ENCODE measurements at regions not wholly inside any gene's neighbourhood (a gene's known extent, or its start where the extent isn't known, plus 50 kb on each side); places are given as distances from the start of the nearest gene placed in this dataset.
"Not testable (repeated sequence)": the region's sequence is repeated elsewhere in the genome, so short reads cannot be mapped to it uniquely, and the experiment has no call there.

DNA sequence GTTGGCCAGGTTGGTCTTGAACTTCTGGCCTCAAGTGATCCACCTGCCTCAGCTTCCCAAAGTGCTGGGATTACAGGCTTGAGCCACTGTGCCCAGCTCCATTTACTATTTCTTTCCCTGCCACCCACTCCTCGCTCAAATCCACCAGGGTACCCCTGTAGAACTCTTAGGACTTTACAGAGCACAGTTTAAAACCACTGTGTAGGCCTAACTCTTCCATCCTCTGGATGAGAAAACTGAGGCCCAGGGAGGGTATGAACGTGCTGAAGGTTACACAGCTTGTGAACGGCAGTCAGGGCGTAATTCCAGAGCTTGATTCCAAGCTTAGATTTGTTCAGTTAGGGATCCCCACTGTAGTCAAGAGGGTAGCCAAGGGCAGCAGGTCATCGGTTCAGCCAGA is 309.1 kb downstream of the GOLGA6L6 start:
- not testable (repeated sequence) for FAIRE-seq; H3K4me3 ChIP-seq (ENCODE audit: low read depth, low read length); DNase-seq (ENCODE audit: low read depth)

DNA sequence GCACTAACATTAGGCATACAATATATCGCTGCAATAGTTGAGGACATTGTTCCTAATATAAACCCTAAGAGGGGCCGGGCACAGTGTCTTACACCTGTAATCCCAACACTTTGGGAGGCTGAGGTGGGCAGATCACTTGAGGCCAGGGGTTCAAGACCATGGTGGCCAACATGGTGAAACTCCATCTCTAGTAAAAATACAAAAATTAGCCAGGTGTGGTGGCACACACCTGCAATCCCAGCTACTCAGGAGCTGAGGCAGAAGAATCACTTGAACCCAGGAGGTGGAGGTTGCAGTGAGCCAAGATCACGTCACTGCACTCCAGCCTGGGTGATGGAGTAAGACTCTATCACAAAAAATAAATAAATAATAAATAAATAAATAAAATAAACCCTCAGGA is 310.9 kb downstream of the GOLGA6L6 start:
- H3K4me3 ChIP-seq (ENCODE audit: low read depth, low read length); H3K27me3 ChIP-seq (ENCODE audit: control insufficient read depth, insufficient read depth, low read length); FAIRE-seq; H3K36me3 ChIP-seq (ENCODE audit: control insufficient read depth, insufficient read depth, low read length); DNase-seq (ENCODE audit: low read depth): not testable (repeated sequence)

More for the DNA sequence above, 309.1 kb downstream of the GOLGA6L6 start:
- not testable (repeated sequence) for H3K36me3 ChIP-seq (ENCODE audit: control insufficient read depth, insufficient read depth, low read length); H3K27me3 ChIP-seq (ENCODE audit: control insufficient read depth, insufficient read depth, low read length)

DNA sequence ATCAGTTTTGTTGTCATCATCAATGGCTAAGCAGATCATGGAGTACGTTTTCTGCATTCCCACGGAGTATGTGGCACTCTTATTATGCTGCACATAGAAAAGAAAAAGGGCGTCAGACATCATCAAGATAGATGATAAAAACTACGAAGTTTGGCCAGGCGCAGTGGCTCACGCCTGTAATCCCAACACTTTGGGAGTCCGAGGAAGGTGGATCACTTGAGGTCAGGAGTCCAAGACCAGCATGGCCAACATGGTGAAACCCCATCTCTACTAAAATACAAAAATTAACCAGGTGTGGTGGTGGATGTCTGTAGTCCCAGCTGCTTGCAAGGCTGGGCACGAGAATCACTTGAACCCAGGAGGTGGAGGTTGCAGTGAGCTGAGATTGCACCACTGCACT is 312.8 kb downstream of the GOLGA6L6 start:
- not testable (repeated sequence) for FAIRE-seq; H3K36me3 ChIP-seq (ENCODE audit: control insufficient read depth, insufficient read depth, low read length); H3K27me3 ChIP-seq (ENCODE audit: control insufficient read depth, insufficient read depth, low read length); H3K4me3 ChIP-seq (ENCODE audit: low read depth, low read length); DNase-seq (ENCODE audit: low read depth)

DNA sequence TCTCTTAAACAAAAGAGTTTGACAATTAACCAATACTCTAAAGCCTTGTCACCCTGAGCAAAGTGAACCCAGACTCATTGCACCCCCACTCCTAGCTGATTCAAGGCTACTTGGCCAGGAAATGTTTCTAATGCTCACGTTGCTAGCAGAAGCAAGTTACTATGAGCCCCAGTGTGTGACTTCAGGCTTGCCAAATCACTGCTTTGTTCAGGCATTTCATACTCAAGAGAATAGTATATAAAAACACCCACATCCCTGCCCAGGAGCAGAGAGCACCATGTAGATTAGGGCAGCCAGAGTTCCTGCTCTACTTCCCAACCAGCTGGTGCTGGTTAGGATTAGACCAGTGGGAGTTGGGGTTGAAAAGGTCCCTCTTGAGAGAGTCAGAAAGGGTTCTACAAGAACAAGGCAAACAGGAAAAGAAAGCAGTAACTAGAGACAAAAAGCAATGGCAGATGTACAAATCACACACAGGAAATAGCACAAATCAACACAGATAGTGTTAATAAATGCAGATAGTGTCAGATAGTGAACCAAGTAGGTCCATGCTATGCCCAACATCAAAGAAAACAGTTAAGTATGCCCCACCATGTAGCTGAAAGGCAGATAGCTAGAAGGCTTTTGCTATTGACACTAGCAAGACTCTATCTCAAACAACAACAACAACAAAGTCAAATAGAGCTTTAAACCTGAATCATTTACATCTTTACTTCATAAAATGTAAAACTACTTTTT is 314.3 kb downstream of the GOLGA6L6 start:
- FAIRE-seq; DNase-seq (ENCODE audit: low read depth); H3K27me3 ChIP-seq (ENCODE audit: control insufficient read depth, insufficient read depth, low read length); H3K36me3 ChIP-seq (ENCODE audit: control insufficient read depth, insufficient read depth, low read length); H3K4me3 ChIP-seq (ENCODE audit: low read depth, low read length): not testable (repeated sequence)

DNA sequence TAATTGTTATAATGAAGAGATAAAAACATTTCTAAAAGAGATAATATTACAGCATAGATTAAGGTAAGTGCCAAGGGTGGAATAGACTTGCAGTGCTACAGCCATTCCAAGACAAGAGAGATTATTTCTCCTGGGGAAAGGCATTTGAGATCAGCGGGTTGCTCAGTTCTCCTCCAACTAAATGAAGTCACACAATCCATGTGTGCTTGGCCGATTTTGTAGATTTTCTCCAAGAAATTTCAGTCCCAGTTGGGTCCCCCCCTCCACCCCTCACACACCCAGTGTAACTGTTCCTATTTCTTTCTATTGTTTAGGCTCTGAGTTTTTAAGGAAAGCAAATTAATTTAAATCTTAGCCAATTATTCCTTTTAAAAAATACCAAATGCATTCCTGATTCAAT is 315.1 kb downstream of the GOLGA6L6 start:
- FAIRE-seq; DNase-seq (ENCODE audit: low read depth); H3K36me3 ChIP-seq (ENCODE audit: control insufficient read depth, insufficient read depth, low read length); H3K4me3 ChIP-seq (ENCODE audit: low read depth, low read length); H3K27me3 ChIP-seq (ENCODE audit: control insufficient read depth, insufficient read depth, low read length): not testable (repeated sequence)

DNA sequence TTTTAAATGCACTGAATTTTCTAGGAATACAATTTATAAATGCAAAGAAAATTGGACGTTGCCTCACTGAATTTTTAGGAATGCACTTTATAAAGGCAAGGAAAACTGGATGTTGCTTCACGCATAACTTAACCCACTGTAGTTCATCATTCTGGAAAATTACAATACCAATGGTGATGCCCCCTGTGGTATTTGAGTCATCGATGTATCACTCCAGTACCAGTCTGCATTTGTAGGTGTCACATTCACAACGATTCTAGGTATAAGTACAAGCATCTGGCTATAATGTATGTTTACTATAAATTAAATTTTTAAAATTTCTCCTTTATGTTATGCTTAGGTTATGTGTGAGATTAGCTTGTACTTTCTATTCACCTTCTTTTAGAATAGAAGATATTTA is 320.5 kb downstream of the GOLGA6L6 start:
- not testable (repeated sequence) for H3K36me3 ChIP-seq (ENCODE audit: control insufficient read depth, insufficient read depth, low read length); DNase-seq (ENCODE audit: low read depth); H3K27me3 ChIP-seq (ENCODE audit: control insufficient read depth, insufficient read depth, low read length); H3K4me3 ChIP-seq (ENCODE audit: low read depth, low read length); FAIRE-seq

DNA sequence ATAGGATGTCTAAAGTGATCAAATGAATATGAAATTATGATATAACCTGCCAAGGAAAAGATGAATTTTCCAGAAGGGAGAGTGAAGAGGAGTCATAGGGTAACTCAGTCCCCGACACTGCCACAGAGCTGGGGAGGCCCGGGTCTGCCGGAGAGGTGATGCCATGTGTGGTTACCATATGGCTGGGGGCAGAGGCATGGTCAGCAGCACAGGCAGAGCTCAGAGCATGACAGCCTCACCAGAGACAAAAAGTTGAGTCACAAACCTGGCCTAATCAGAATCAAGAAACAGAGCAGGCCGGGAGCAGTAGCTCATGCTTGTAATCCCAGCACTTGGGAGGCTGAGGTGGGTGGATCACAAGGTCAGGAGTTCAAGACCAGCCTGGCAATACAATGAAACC is 322.4 kb downstream of the GOLGA6L6 start:
- H3K4me3 ChIP-seq (ENCODE audit: low read depth, low read length); FAIRE-seq; H3K36me3 ChIP-seq (ENCODE audit: control insufficient read depth, insufficient read depth, low read length); H3K27me3 ChIP-seq (ENCODE audit: control insufficient read depth, insufficient read depth, low read length); DNase-seq (ENCODE audit: low read depth): not testable (repeated sequence)

DNA sequence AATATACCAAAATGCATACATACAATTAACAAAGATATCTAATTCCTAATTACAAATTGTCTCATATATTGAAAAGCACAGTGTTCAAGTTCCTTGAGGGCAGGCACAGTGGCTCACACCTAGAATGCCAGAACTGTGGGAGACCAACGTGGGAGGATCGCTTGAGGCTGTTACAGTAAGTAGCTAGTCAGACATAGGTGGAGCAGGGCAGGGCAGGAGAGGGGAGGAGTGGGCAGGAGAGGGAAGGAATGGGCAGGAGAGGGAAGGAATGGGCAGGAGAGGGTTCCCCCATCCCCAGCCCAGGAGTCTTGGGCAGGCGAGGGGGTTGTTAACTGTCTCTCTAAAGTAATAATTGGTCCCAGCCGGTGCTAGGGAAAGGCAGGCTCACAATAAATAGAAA is 325.9 kb downstream of the GOLGA6L6 start:
- H3K4me3 ChIP-seq (ENCODE audit: low read depth, low read length); DNase-seq (ENCODE audit: low read depth); FAIRE-seq; H3K27me3 ChIP-seq (ENCODE audit: control insufficient read depth, insufficient read depth, low read length); H3K36me3 ChIP-seq (ENCODE audit: control insufficient read depth, insufficient read depth, low read length): not testable (repeated sequence)

DNA sequence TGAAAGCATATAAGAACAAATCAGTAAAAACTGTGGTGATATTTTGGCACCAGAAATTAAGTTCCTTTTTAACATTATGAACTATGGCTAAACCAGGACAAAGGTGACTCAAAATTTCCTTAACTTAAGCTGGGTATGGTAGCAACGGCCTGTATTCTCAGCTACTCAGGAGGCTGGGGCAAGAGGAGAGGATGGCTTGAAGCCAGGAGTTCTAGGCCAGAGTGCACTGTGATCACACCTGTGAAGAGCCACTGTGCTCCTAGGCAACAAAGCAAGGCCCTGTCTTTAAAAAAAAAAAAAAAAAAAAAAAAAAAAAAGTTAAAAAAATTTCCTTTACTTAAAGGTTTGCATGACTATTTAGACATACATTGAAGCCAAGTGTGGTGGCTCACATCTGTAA is 327.5 kb downstream of the GOLGA6L6 start:
- not testable (repeated sequence) for FAIRE-seq; H3K27me3 ChIP-seq (ENCODE audit: control insufficient read depth, insufficient read depth, low read length); H3K36me3 ChIP-seq (ENCODE audit: control insufficient read depth, insufficient read depth, low read length); DNase-seq (ENCODE audit: low read depth); H3K4me3 ChIP-seq (ENCODE audit: low read depth, low read length)

DNA sequence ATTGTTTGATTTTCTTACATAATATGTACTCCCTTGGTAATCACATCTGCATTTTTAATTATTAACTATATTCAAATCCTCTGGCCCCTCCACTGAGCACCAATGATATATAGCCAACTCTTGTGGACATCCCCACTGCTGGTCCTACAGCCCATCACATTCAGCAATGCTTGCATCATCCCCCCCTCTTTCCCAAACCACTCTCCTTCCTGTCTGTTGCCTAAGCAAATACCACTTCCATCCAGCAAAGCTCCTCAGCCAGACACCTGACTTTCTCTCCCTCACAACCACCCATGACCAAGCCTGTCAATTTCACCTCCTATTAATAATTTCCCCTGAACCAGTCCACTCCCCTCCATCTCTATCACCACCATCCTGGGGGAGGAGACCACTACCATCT is 330.1 kb downstream of the GOLGA6L6 start:
- not testable (repeated sequence) for FAIRE-seq; H3K4me3 ChIP-seq (ENCODE audit: low read depth, low read length); DNase-seq (ENCODE audit: low read depth); H3K36me3 ChIP-seq (ENCODE audit: control insufficient read depth, insufficient read depth, low read length); H3K27me3 ChIP-seq (ENCODE audit: control insufficient read depth, insufficient read depth, low read length)

DNA sequence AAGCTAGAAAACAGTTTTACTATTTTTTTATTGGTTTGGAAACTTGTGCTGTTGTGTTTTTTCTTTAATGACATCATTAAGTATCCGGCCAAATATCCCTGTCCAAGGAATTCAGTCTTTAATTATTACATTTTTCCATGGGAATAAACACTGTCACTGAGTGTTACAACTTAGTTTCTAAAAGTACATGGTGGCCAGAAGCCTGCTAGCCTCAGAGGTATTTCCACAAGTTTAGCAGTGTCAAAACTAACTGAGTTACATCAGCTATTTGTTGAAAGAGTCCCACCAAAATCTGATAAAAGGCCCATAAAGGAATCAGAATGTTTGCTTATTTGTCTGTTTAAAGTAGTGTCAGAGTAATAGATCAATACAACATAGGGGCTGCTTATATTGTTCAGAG is 331.6 kb downstream of the GOLGA6L6 start:
- FAIRE-seq; H3K4me3 ChIP-seq (ENCODE audit: low read depth, low read length); H3K36me3 ChIP-seq (ENCODE audit: control insufficient read depth, insufficient read depth, low read length); H3K27me3 ChIP-seq (ENCODE audit: control insufficient read depth, insufficient read depth, low read length); DNase-seq (ENCODE audit: low read depth): not testable (repeated sequence)

DNA sequence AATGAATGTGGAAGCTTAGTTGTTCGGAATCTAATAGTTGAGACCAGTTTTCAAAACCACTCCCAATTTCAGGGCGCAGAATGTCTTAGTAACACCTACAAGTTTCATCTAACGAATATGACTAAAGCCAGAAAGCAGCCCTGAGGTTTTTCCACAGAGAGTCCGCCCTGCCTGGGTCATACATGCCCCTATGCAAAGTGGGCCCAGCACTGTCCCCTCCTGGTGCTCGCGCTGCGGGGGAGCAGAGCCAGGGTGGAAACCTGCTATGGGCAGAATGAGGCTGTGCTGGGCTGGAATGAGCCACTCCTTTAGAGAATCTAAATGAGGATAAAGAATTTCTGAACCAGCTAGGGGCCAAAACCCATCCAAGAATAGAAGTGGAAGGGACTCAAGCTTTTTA is 334.0 kb downstream of the GOLGA6L6 start:
- DNase-seq (ENCODE audit: low read depth); H3K4me3 ChIP-seq (ENCODE audit: low read depth, low read length); FAIRE-seq; H3K36me3 ChIP-seq (ENCODE audit: control insufficient read depth, insufficient read depth, low read length); H3K27me3 ChIP-seq (ENCODE audit: control insufficient read depth, insufficient read depth, low read length): not testable (repeated sequence)

DNA sequence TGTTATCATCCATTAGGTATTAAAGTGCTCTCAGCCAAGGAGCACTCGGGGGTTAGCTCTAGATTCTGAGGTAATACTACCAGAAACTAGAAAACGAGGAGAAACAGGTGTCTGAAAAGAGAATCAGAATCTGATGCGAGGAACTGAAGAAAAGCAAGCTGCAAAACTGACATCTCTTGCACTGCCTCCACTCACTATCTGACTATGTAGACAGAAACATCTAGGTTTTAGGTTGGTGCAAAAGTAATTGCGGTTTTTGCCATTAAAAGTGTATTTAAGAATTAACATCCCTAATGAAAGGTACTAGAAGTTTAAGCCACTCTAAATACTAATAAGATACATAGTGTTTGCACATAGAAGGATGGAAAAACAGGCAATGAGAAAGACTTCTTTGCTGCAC is 334.4 kb downstream of the GOLGA6L6 start:
- H3K36me3 ChIP-seq (ENCODE audit: control insufficient read depth, insufficient read depth, low read length); H3K4me3 ChIP-seq (ENCODE audit: low read depth, low read length); H3K27me3 ChIP-seq (ENCODE audit: control insufficient read depth, insufficient read depth, low read length); FAIRE-seq; DNase-seq (ENCODE audit: low read depth): not testable (repeated sequence)

DNA sequence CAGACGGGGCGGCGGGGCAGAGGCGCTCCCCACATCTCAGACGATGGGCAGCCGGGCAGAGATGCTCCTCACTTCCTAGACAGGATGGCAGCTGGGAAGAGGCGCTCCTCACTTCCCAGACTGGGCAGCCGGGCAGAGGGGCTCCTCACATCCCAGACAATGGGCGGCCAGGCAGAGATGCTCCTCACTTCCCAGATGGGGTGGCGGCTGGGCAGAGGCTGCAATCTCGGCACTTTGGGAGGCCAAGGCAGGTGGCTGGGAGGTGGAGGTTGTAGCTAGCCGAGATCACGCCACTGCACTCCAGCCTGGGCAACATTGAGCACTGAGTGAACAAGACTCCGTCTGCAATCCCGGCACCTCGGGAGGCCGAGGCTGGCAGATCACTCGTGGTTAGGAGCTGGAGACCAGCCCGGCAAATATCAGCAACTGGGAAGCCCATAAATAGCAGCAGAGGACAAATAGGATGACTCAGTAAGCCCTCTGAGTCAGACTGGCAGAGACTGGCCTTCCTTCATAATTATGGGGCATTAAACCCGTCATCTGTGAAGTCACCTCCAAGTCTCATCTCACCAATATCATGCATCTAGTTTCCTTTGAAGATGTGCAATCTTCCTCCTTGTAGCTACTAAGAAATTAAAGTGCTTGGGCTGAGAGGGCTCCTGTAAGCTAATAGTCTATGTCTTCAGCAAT is 337.3 kb downstream of the GOLGA6L6 start:
- not testable (repeated sequence) for DNase-seq (ENCODE audit: low read depth); FAIRE-seq; H3K4me3 ChIP-seq (ENCODE audit: low read depth, low read length); H3K27me3 ChIP-seq (ENCODE audit: control insufficient read depth, insufficient read depth, low read length); H3K36me3 ChIP-seq (ENCODE audit: control insufficient read depth, insufficient read depth, low read length)

DNA sequence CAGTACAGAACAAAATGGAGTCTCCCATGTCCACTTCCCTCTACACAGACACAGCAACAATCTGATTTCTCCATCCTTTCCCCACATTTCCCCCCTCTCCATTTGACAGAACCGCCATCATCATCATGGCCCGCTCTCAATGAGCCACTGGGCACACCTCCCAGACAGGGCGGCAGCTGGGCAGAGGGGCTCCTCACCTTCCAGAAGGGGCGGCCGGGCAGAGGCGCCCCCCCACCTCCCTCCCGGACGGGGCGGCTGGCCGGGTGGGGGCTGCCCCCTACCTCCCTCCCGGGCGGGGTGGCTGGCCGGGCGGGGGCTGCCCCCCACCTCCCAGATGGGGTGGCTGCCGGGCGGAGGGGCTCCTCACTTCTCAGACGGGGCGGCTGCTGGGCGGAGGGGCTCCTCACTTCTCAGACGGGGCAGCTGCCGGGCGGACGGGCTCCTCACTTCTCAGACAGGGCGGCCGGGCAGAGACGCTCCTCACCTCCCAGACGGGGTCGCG is 337.9 kb downstream of the GOLGA6L6 start:
- FAIRE-seq: not testable (repeated sequence)

More for the DNA sequence above, 337.9 kb downstream of the GOLGA6L6 start:
- not testable (repeated sequence) for H3K27me3 ChIP-seq (ENCODE audit: control insufficient read depth, insufficient read depth, low read length); DNase-seq (ENCODE audit: low read depth); H3K4me3 ChIP-seq (ENCODE audit: low read depth, low read length); H3K36me3 ChIP-seq (ENCODE audit: control insufficient read depth, insufficient read depth, low read length)
